Activated T-helper 17 cell treated with anti-CD3 and anti-CD28 coated beads, Interleukin-2, amount 50 U/mL, for 72 hours (primary cell): ENCODE measurements at regions not wholly inside any gene's neighbourhood (a gene's known extent, or its start where the extent isn't known, plus 50 kb on each side); places are given as distances from the start of the nearest gene placed in this dataset.
A peak's percentile ranks its signal among the peaks of the same experiment; 100 is the strongest.

ENCODE experiments used
- ATAC-seq: fragments of 150-1000 bp; cut with Tn5 transposase; replicated peaks from 2 replicates; pipeline ENCODE4 v1.10.0; 2021; ENCODE audit warnings: mild to moderate bottlenecking, moderate library complexity
- H3K27ac Mint-ChIP-seq: one replicate; pipeline ENCODE4 v1.8.0; 2022; ENCODE audit warnings: mixed read lengths
- H3K27me3 Mint-ChIP-seq: one replicate; pipeline ENCODE4 v1.8.0; 2022; ENCODE audit warnings: mixed read lengths
- H3K36me3 Mint-ChIP-seq: one replicate; pipeline ENCODE4 v1.8.0; 2022; ENCODE audit warnings: low read depth, mild to moderate bottlenecking, mixed read lengths
- H3K4me1 Mint-ChIP-seq: one replicate; pipeline ENCODE4 v1.8.0; 2022; ENCODE audit warnings: mixed read lengths
- H3K4me3 Mint-ChIP-seq: one replicate; pipeline ENCODE4 v1.8.0; 2022; ENCODE audit warnings: mild to moderate bottlenecking, mixed read lengths
- H3K9me3 Mint-ChIP-seq: one replicate; pipeline ENCODE4 v1.8.0; 2022; ENCODE audit warnings: mixed read lengths

GRCh38 chr6:11439876-11440275 lies 97.7 kb upstream of the TMEM170B start:
- Mint-ChIP-seq H3K27me3 (no peaks in the 10 kb centered on the region), H3K9me3 (peaks cover 3% of the 10 kb centered on the region), H3K27ac (no peak overlapping the region), H3K4me3 (no peak overlapping the region), H3K36me3 (no peaks in the 10 kb centered on the region), H3K4me1 (peaks cover 3% of the 10 kb centered on the region)
- no peak for ATAC-seq

- H3K4me1 Mint-ChIP-seq, result peaks cover 3% of the 10 kb centered on the region
- no peaks in the 10 kb centered on the region for H3K27me3 Mint-ChIP-seq
- H3K27ac Mint-ChIP-seq, result no peak overlapping the region
- ATAC-seq, result no peak
- peaks cover 3% of the 10 kb centered on the region for H3K9me3 Mint-ChIP-seq
- H3K36me3 Mint-ChIP-seq, result no peaks in the 10 kb centered on the region
- no peak overlapping the region for H3K4me3 Mint-ChIP-seq
Observed at GRCh38 chr6:11439017-11439420, 98.5 kb upstream of the TMEM170B start.

GRCh38 chr6:11437824-11438459 lies 99.6 kb upstream of the TMEM170B start:
- peaks cover 1% of the 10 kb centered on the region for H3K9me3 Mint-ChIP-seq
- H3K27me3 Mint-ChIP-seq, result no peaks in the 10 kb centered on the region
- H3K4me1 Mint-ChIP-seq, result peaks cover 3% of the 10 kb centered on the region
- ATAC-seq, result no peak
- no peak overlapping the region for H3K4me3 Mint-ChIP-seq
- no peak overlapping the region for H3K27ac Mint-ChIP-seq
- H3K36me3 Mint-ChIP-seq, result no peaks in the 10 kb centered on the region

- Mint-ChIP-seq H3K9me3 (no peaks in the 10 kb centered on the region), H3K27me3 (no peaks in the 10 kb centered on the region), H3K36me3 (no peaks in the 10 kb centered on the region), H3K4me3 (no peak overlapping the region), H3K27ac (no peak overlapping the region), H3K4me1 (peaks cover 3% of the 10 kb centered on the region)
- ATAC-seq, result no peak
Observed at GRCh38 chr6:11436508-11437096, 100.9 kb upstream of the TMEM170B start.

GRCh38 chr6:11434565-11435326 lies 102.8 kb upstream of the TMEM170B start:
- Mint-ChIP-seq H3K4me3 (no peak overlapping the region), H3K9me3 (no peaks in the 10 kb centered on the region), H3K4me1 (peaks cover 4% of the 10 kb centered on the region), H3K36me3 (no peaks in the 10 kb centered on the region), H3K27me3 (no peaks in the 10 kb centered on the region), H3K27ac (no peak overlapping the region)
- no peak for ATAC-seq

GRCh38 chr6:11433860-11434259 lies 103.7 kb upstream of the TMEM170B start:
- H3K36me3 Mint-ChIP-seq, result no peaks in the 10 kb centered on the region
- H3K27ac Mint-ChIP-seq, result no peak overlapping the region
- peaks cover 12% of the 10 kb centered on the region for H3K4me1 Mint-ChIP-seq
- ATAC-seq, result no peak
- no peak overlapping the region for H3K4me3 Mint-ChIP-seq
- no peaks in the 10 kb centered on the region for H3K27me3 Mint-ChIP-seq
- H3K9me3 Mint-ChIP-seq, result no peaks in the 10 kb centered on the region

GRCh38 chr6:11432713-11433450 lies 104.7 kb upstream of the TMEM170B start:
- Mint-ChIP-seq H3K9me3 (no peaks in the 10 kb centered on the region), H3K27ac (no peak overlapping the region), H3K27me3 (no peaks in the 10 kb centered on the region), H3K4me1 (peaks cover 11% of the 10 kb centered on the region), H3K36me3 (no peaks in the 10 kb centered on the region), H3K4me3 (no peak overlapping the region)
- peak; percentile 17 for ATAC-seq

GRCh38 chr6:11432091-11432490 lies 105.5 kb upstream of the TMEM170B start:
- Mint-ChIP-seq H3K4me3 (no peak overlapping the region), H3K9me3 (no peaks in the 10 kb centered on the region), H3K4me1 (peaks cover 11% of the 10 kb centered on the region), H3K36me3 (no peaks in the 10 kb centered on the region), H3K27ac (no peak overlapping the region), H3K27me3 (no peaks in the 10 kb centered on the region)
- ATAC-seq, result no peak

- Mint-ChIP-seq H3K36me3 (no peaks in the 10 kb centered on the region), H3K4me1 (peaks cover 11% of the 10 kb centered on the region), H3K27me3 (no peaks in the 10 kb centered on the region)
Observed at GRCh38 chr6:11431455-11431937, 106.1 kb upstream of the TMEM170B start.

GRCh38 chr6:11430036-11430435 lies 107.5 kb upstream of the TMEM170B start:
- Mint-ChIP-seq H3K9me3 (no peaks in the 10 kb centered on the region), H3K4me3 (no peak overlapping the region), H3K4me1 (peaks cover 11% of the 10 kb centered on the region), H3K36me3 (no peaks in the 10 kb centered on the region), H3K27ac (no peak overlapping the region), H3K27me3 (no peaks in the 10 kb centered on the region)
- no peak for ATAC-seq

More at GRCh38 chr6:11431455-11431937, 106.1 kb upstream of the TMEM170B start:
- Mint-ChIP-seq H3K27ac (no peak overlapping the region), H3K9me3 (no peaks in the 10 kb centered on the region), H3K4me3 (no peak overlapping the region)
- ATAC-seq, result no peak

GRCh38 chr6:11429577-11429976 lies 108.0 kb upstream of the TMEM170B start:
- Mint-ChIP-seq H3K9me3 (no peaks in the 10 kb centered on the region), H3K27ac (peak overlapping the region; percentile 23), H3K36me3 (no peaks in the 10 kb centered on the region), H3K27me3 (no peaks in the 10 kb centered on the region), H3K4me3 (no peak overlapping the region), H3K4me1 (peaks cover 11% of the 10 kb centered on the region)
- no peak for ATAC-seq

GRCh38 chr6:11428895-11429294 lies 108.7 kb upstream of the TMEM170B start:
- H3K4me3 Mint-ChIP-seq, result no peak overlapping the region
- peak; percentile 81 for ATAC-seq
- H3K36me3 Mint-ChIP-seq, result no peaks in the 10 kb centered on the region
- H3K9me3 Mint-ChIP-seq, result no peaks in the 10 kb centered on the region
- H3K4me1 Mint-ChIP-seq, result peaks cover 17% of the 10 kb centered on the region
- peak overlapping the region; percentile 23 for H3K27ac Mint-ChIP-seq
- H3K27me3 Mint-ChIP-seq, result no peaks in the 10 kb centered on the region

GRCh38 chr6:11428371-11428770 lies 109.2 kb upstream of the TMEM170B start:
- ATAC-seq, result no peak
- H3K4me3 Mint-ChIP-seq, result no peak overlapping the region
- H3K9me3 Mint-ChIP-seq, result no peaks in the 10 kb centered on the region
- H3K36me3 Mint-ChIP-seq, result no peaks in the 10 kb centered on the region
- H3K27ac Mint-ChIP-seq, result peak overlapping the region; percentile 23
- H3K4me1 Mint-ChIP-seq, result peaks cover 19% of the 10 kb centered on the region
- H3K27me3 Mint-ChIP-seq, result no peaks in the 10 kb centered on the region

GRCh38 chr6:11427723-11428245 lies 109.8 kb upstream of the TMEM170B start:
- Mint-ChIP-seq H3K4me3 (no peak overlapping the region), H3K9me3 (no peaks in the 10 kb centered on the region), H3K4me1 (peaks cover 23% of the 10 kb centered on the region), H3K36me3 (no peaks in the 10 kb centered on the region), H3K27ac (peak overlapping the region; percentile 23), H3K27me3 (no peaks in the 10 kb centered on the region)
- ATAC-seq, result no peak
